ENCODE measurements at regions not wholly inside any gene's neighbourhood (a gene's known extent, or its start where the extent isn't known, plus 50 kb on each side); places are given as distances from the start of the nearest gene placed in this dataset.

- Histone ChIP-seq H3K79me2 (ENCODE audit: control insufficient read depth in 1 of 2, insufficient read depth in 2 of 2, low read length in 2 of 2) (no peaks in the 10 kb centered on the region), H3K4ac (replicated peaks; ENCODE audit: insufficient read length, low read depth, low read length) (no peak overlapping the region), H3K14ac (ENCODE audit: insufficient read length) (no peak overlapping the region), H3K18ac (ENCODE audit: extremely low read depth, low read length) (no peak overlapping the region), H4K20me1 (replicated peaks in 1 of 2; ENCODE audit: control insufficient read depth in 1 of 2, insufficient read depth in 2 of 2, low read length in 2 of 2) (no peaks in the 10 kb centered on the region), H3K9ac (replicated peaks in 1 of 4; ENCODE audit: extremely low read depth in 1 of 4, low read depth in 3 of 4, low read length in 3 of 4) (no peak overlapping the region), H2BK15ac (ENCODE audit: low read length) (no peak overlapping the region), H2AK5ac (ENCODE audit: low read depth, low read length) (no peak overlapping the region), H2BK20ac (ENCODE audit: low read length) (no peak overlapping the region), H3K56ac (replicated peaks; ENCODE audit: insufficient read length, low read depth, low read length) (no peak overlapping the region), H2BK120ac (replicated peaks; ENCODE audit: low read depth, low read length) (no peak overlapping the region), H4K91ac (replicated peaks; ENCODE audit: insufficient read length, low read length) (no peak overlapping the region), H3K4me2 (ENCODE audit: insufficient read depth in 1 of 2, low read depth in 2 of 2, low read length in 2 of 2) (no peak overlapping the region), H3K23ac (ENCODE audit: insufficient read length) (no peak overlapping the region), H2AFZ (ENCODE audit: low read length) (no peak overlapping the region), H3K4me3 (ENCODE audit: extremely low read depth in 1 of 4, insufficient read depth in 2 of 4, low read depth in 3 of 4, low read length in 4 of 4) (no peak overlapping the region), H3K79me1 (ENCODE audit: low read depth, low read length) (no peaks in the 10 kb centered on the region), H3K36me3 (ENCODE audit: control insufficient read depth in 2 of 4, insufficient read depth in 4 of 4, low read length in 3 of 4) (no peaks in the 10 kb centered on the region), H3K23me2 (ENCODE audit: low read depth, low read length) (no peaks in the 10 kb centered on the region), H4K8ac (ENCODE audit: extremely low read depth, insufficient read depth, low read length) (no peak overlapping the region), H3K27me3 (replicated peaks in 1 of 4; ENCODE audit: control insufficient read depth in 3 of 4, extremely low read depth in 1 of 4, insufficient read depth in 3 of 4, low read length in 3 of 4) (no peaks in the 10 kb centered on the region), H2BK5ac (ENCODE audit: low read depth, low read length) (no peak overlapping the region), H4K5ac (ENCODE audit: insufficient read length, low read depth, low read length) (no peak overlapping the region), H3K9me3 (ENCODE audit: insufficient read depth in 2 of 2, low read depth in 1 of 2, low read length in 1 of 2) (no peaks in the 10 kb centered on the region), H3K27ac (ENCODE audit: low read depth, low read length) (no peak overlapping the region), H3K4me1 (replicated peaks in 1 of 4; ENCODE audit: control insufficient read depth in 3 of 4, insufficient read depth in 4 of 4, low read length in 3 of 4) (no peaks in the 10 kb centered on the region), H2BK12ac (ENCODE audit: low read depth, low read length) (no peak overlapping the region)
- FAIRE-seq, result no peak
- 86% methylated on average over 1 of the region's 1 CpG; no CpG with 5 or more reads in 1 of the 2 experiments for WGBS, 2 experiments (ENCODE audit: extremely low coverage in 1 of 2, insufficient coverage in 1 of 2, insufficient read length in 1 of 2, insufficient replicate concordance in 2 of 2, low coverage in 1 of 2, low lambda C conversion rate in 2 of 2, missing lambda C conversion rate in 1 of 2)
- POLR2A ChIA-PET (ENCODE audit: partially characterized antibody), result no interaction called here
- CTCF ChIA-PET (ENCODE audit: partially characterized antibody), result no interaction called here
- no peak for DNase-seq (ENCODE audit: low read depth in 1 of 2, low spot score in 2 of 2)
- TF ChIP-seq, protein P1, sequence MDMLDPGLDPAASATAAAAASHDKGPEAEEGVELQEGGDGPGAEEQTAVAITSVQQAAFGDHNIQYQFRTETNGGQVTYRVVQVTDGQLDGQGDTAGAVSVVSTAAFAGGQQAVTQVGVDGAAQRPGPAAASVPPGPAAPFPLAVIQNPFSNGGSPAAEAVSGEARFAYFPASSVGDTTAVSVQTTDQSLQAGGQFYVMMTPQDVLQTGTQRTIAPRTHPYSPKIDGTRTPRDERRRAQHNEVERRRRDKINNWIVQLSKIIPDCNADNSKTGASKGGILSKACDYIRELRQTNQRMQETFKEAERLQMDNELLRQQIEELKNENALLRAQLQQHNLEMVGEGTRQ (IDR thresholded peaks at IDR 0.05; ENCODE audit: low read length), result no peak
- no peak for TF ChIP-seq SIN3A (conservative IDR thresholded peaks at IDR 0.05 in 1 of 2, IDR thresholded peaks at IDR 0.05 in 1 of 2; ENCODE audit: low read depth in 1 of 2, low read length in 2 of 2)
- no peak for TF ChIP-seq SP4 (IDR thresholded peaks at IDR 0.05; ENCODE audit: low read length)
- no peak for TF ChIP-seq SP2 (IDR thresholded peaks at IDR 0.05; ENCODE audit: low read length)
- TF ChIP-seq BACH1 (IDR thresholded peaks at IDR 0.05; ENCODE audit: low read length), result no peak
- no peak for TF ChIP-seq RFX5 (IDR thresholded peaks at IDR 0.05; ENCODE audit: borderline replicate concordance, low read depth, low read length)
- TF ChIP-seq YY1 (IDR thresholded peaks at IDR 0.05; ENCODE audit: low read depth, low read length), result no peak
- TF ChIP-seq PHF8 (conservative IDR thresholded peaks at IDR 0.05; ENCODE audit: low read depth, low read length), result no peak
- TF ChIP-seq FOSL1 (IDR thresholded peaks at IDR 0.05; ENCODE audit: insufficient read depth, low read depth, low read length), result no peak
- no peak for TF ChIP-seq TEAD4 (IDR thresholded peaks at IDR 0.05; ENCODE audit: low read depth, low read length)
- TF ChIP-seq SUZ12 (IDR thresholded peaks at IDR 0.05; ENCODE audit: low read length), result no peak
- no peak for TF ChIP-seq EP300 (IDR thresholded peaks at IDR 0.05; ENCODE audit: borderline replicate concordance in 1 of 2, low read depth in 2 of 2, low read length in 2 of 2)
- TF ChIP-seq GABPA (IDR thresholded peaks at IDR 0.05; ENCODE audit: borderline replicate concordance, insufficient read depth, low read length), result no peak
- no peak for TF ChIP-seq RAD21 (IDR thresholded peaks at IDR 0.05 in 1 of 2, conservative IDR thresholded peaks at IDR 0.05 in 1 of 2; ENCODE audit: low read depth in 2 of 2, low read length in 2 of 2)
Measured at GRCh38 chr2:122697415-122697814, 942.0 kb downstream of the TSN start.
